ENCODE measurements at regions not wholly inside any gene's neighbourhood (a gene's known extent, or its start where the extent isn't known, plus 50 kb on each side); places are given as distances from the start of the nearest gene placed in this dataset.
"Not testable (repeated sequence)": the region's sequence is repeated elsewhere in the genome, so short reads cannot be mapped to it uniquely, and the experiment has no call there.

DNA sequence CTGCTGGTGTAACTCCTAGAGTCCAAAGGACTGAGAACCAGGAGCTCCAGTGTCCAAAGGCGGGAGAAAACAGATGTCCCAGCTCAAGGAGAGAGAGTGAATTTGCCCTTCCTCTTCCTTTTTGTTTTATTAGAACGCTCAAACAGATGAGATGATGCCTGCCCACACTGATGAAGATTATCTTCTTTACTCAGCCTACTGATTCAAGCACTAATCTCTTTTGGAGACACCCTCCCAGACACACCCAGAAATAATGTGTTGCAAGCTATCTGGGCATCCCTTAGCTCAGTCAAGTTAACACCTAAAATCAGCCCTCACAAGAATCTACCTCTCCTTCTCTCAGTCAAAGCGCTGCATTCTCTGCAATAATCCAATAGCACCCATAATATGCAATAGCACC lies 78.2 kb upstream of the BCL2L14 start:
- H3K36me3 ChIP-seq (ENCODE audit: control insufficient read depth, insufficient read depth, low read length) = peaks cover 9% of the 10 kb centered on the region
- Mint-ChIP-seq H3K36me3 (ENCODE audit: low read depth) (peaks cover 14% of the 10 kb centered on the region), H3K4me3 (no peak overlapping the region), H3K27me3 (ENCODE audit: insufficient read depth) (no peaks in the 10 kb centered on the region), H3K4me1 (peaks cover 7% of the 10 kb centered on the region), H3K27ac (no peak overlapping the region), H3K9me3 (peaks cover 6% of the 10 kb centered on the region)
- H3K9me3 ChIP-seq (ENCODE audit: control insufficient read depth, low read length) = peaks cover 6% of the 10 kb centered on the region
- no peaks in the 10 kb centered on the region for H3K4me1 ChIP-seq (ENCODE audit: control insufficient read depth, insufficient read depth, low read length)
- 96 to 100% methylated on average over 2 to 3 of the region's 3 CpGs for WGBS, 2 experiments (ENCODE audit: insufficient coverage in 1 of 2, insufficient read length in 1 of 2)
- H3K4me3 ChIP-seq (ENCODE audit: low read length) = no peak overlapping the region
- TF ChIP-seq, protein P1, sequence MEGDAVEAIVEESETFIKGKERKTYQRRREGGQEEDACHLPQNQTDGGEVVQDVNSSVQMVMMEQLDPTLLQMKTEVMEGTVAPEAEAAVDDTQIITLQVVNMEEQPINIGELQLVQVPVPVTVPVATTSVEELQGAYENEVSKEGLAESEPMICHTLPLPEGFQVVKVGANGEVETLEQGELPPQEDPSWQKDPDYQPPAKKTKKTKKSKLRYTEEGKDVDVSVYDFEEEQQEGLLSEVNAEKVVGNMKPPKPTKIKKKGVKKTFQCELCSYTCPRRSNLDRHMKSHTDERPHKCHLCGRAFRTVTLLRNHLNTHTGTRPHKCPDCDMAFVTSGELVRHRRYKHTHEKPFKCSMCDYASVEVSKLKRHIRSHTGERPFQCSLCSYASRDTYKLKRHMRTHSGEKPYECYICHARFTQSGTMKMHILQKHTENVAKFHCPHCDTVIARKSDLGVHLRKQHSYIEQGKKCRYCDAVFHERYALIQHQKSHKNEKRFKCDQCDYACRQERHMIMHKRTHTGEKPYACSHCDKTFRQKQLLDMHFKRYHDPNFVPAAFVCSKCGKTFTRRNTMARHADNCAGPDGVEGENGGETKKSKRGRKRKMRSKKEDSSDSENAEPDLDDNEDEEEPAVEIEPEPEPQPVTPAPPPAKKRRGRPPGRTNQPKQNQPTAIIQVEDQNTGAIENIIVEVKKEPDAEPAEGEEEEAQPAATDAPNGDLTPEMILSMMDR (conservative IDR thresholded peaks at IDR 0.05) = no peak
- no peak overlapping the region for H3K9ac ChIP-seq (ENCODE audit: extremely low read depth, low read length, poor library complexity, severe bottlenecking)
- no peaks in the 10 kb centered on the region for H3K27me3 ChIP-seq (ENCODE audit: control insufficient read depth, insufficient read depth, low read length, poor library complexity, severe bottlenecking)
- DNase-seq = no peak
- no peak overlapping the region for H3K27ac ChIP-seq (ENCODE audit: low read depth, low read length)

DNA sequence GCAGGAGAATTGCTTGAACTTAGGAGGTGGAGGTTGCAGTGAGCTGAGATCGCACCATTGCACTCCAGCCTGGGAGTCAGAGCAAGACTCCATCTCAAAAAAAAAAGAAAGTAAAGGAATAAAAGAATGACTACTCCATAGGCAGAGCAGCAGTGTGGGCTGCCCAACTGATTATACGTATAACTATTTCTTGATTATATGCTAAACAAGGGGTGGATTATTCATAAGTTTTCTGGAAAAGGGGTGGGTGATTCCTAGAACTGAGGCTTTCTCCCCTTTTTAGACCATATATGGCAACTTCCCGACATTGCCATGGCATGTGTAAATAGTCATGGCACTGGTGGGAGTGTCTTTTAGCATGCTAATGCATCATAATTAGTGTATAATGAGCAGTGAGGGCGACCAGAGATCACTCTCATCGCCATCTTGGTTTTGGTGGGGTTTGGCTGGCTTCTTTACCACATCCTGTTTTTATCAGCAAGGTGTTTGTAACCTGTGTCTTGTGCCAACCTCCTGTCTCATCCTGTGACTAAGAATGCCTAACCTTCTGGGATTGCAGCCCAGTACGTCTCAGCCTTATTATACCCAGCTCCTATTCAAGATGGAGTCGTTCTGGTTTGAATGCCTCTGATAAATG lies 72.3 kb upstream of the BCL2L14 start:
- 81 to 100% methylated on average over 3 to 7 of the region's 7 CpGs for WGBS, 2 experiments (ENCODE audit: insufficient coverage in 1 of 2, insufficient read length in 1 of 2)
- H3K4me3 ChIP-seq (ENCODE audit: low read length); H3K27ac Mint-ChIP-seq; H3K27me3 Mint-ChIP-seq (ENCODE audit: insufficient read depth); DNase-seq; H3K9me3 ChIP-seq (ENCODE audit: control insufficient read depth, low read length); H3K27ac ChIP-seq (ENCODE audit: low read depth, low read length); H3K4me3 Mint-ChIP-seq; H3K9me3 Mint-ChIP-seq; H3K27me3 ChIP-seq (ENCODE audit: control insufficient read depth, insufficient read depth, low read length, poor library complexity, severe bottlenecking); H3K9ac ChIP-seq (ENCODE audit: extremely low read depth, low read length, poor library complexity, severe bottlenecking); H3K4me1 ChIP-seq (ENCODE audit: control insufficient read depth, insufficient read depth, low read length): not testable (repeated sequence)
- peaks cover 11% of the 10 kb centered on the region for H3K4me1 Mint-ChIP-seq
- peaks cover 11% of the 10 kb centered on the region for H3K36me3 ChIP-seq (ENCODE audit: control insufficient read depth, insufficient read depth, low read length)
- H3K36me3 Mint-ChIP-seq (ENCODE audit: low read depth) = peaks cover 16% of the 10 kb centered on the region

DNA sequence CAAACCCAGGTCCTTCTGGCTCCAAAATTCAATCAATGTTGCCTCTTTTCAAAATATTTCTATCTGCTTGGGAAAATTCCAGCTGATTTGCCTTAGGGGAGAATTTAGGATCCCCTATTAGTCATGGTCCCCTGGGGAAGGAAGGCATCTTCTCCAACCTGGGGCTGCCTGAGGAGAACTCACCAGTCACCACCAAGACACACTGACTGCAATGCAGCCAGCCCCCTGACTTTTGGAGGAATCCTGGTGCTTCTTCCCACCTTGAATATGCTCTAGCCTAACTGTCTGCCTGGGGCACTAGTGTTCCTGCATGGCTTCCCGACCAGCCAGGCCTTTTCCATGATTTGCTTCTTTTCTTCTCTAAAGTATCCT lies 71.8 kb upstream of the BCL2L14 start:
- DNase-seq = no peak
- Histone ChIP-seq H3K9ac (ENCODE audit: extremely low read depth, low read length, poor library complexity, severe bottlenecking) (no peak overlapping the region), H3K27ac (ENCODE audit: low read depth, low read length) (no peak overlapping the region), H3K4me1 (ENCODE audit: control insufficient read depth, insufficient read depth, low read length) (no peaks in the 10 kb centered on the region), H3K9me3 (ENCODE audit: control insufficient read depth, low read length) (no peaks in the 10 kb centered on the region), H3K27me3 (ENCODE audit: control insufficient read depth, insufficient read depth, low read length, poor library complexity, severe bottlenecking) (no peaks in the 10 kb centered on the region), H3K36me3 (ENCODE audit: control insufficient read depth, insufficient read depth, low read length) (peaks cover 8% of the 10 kb centered on the region), H3K4me3 (ENCODE audit: low read length) (no peak overlapping the region)
- H3K4me1 Mint-ChIP-seq = peaks cover 11% of the 10 kb centered on the region
- TF ChIP-seq, protein P1 (conservative IDR thresholded peaks at IDR 0.05) = no peak
- no peak overlapping the region for H3K4me3 Mint-ChIP-seq
- H3K27ac Mint-ChIP-seq = no peak overlapping the region
- H3K27me3 Mint-ChIP-seq (ENCODE audit: insufficient read depth) = no peaks in the 10 kb centered on the region
- H3K36me3 Mint-ChIP-seq (ENCODE audit: low read depth) = peaks cover 16% of the 10 kb centered on the region
- WGBS, 2 experiments (ENCODE audit: insufficient coverage in 1 of 2, insufficient read length in 1 of 2) = 91 to 100% methylated on average over 1 of the region's 1 CpG
- H3K9me3 Mint-ChIP-seq = no peaks in the 10 kb centered on the region

DNA sequence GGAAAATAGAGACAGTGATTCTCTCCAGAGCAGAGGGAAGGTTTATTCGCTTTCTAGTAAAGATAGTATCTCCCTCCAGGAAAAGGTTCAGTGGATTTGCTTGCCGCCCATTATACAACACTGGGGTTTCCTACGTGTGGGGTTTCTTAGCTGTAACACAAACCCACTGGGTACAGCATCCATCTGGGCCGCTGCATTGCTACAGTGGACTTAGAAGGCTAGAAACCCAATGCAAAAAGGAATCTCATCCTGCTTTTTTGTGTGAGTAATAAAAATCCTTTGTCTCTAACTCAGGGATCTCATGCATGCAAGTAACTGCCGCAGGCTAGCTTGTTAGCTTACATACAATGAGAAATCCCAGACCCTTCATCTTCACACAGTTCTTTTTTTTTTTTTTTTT lies 67.1 kb upstream of the BCL2L14 start:
- Histone ChIP-seq H3K4me3 (ENCODE audit: low read length) (no peak overlapping the region), H3K27ac (ENCODE audit: low read depth, low read length) (no peak overlapping the region), H3K9ac (ENCODE audit: extremely low read depth, low read length, poor library complexity, severe bottlenecking) (no peak overlapping the region), H3K27me3 (ENCODE audit: control insufficient read depth, insufficient read depth, low read length, poor library complexity, severe bottlenecking) (no peaks in the 10 kb centered on the region), H3K9me3 (ENCODE audit: control insufficient read depth, low read length) (no peaks in the 10 kb centered on the region), H3K4me1 (ENCODE audit: control insufficient read depth, insufficient read depth, low read length) (no peaks in the 10 kb centered on the region), H3K36me3 (ENCODE audit: control insufficient read depth, insufficient read depth, low read length) (peaks cover 8% of the 10 kb centered on the region)
- no peak overlapping the region for H3K4me3 Mint-ChIP-seq
- peaks cover 2% of the 10 kb centered on the region for H3K9me3 Mint-ChIP-seq
- H3K27me3 Mint-ChIP-seq (ENCODE audit: insufficient read depth) = no peaks in the 10 kb centered on the region
- peak; percentile 30 for DNase-seq
- peaks cover 11% of the 10 kb centered on the region for H3K4me1 Mint-ChIP-seq
- H3K27ac Mint-ChIP-seq = no peak overlapping the region
- TF ChIP-seq, protein P1 (conservative IDR thresholded peaks at IDR 0.05) = no peak
- 94 to 100% methylated on average over 2 to 5 of the region's 5 CpGs for WGBS, 2 experiments (ENCODE audit: insufficient coverage in 1 of 2, insufficient read length in 1 of 2)
- peaks cover 31% of the 10 kb centered on the region for H3K36me3 Mint-ChIP-seq (ENCODE audit: low read depth)

All from endodermal cell (in vitro differentiated cells).